Fibroblast of villous mesenchyme (primary cell): ENCODE measurements at regions not wholly inside any gene's neighbourhood (a gene's known extent, or its start where the extent isn't known, plus 50 kb on each side); places are given as distances from the start of the nearest gene placed in this dataset.

Source experiments
- DNase-seq: peaks from one replicate; pipeline ENCODE4 v3.0.0-alpha.2; 2010; ENCODE audit warnings: low read depth
- H3K4me3 ChIP-seq: 2 replicates; pipeline ENCODE4 v1.5.1; 2011; ENCODE audit warnings: low read depth, mild to moderate bottlenecking, low read length
- CTCF ChIP-seq: IDR thresholded peaks from 2 replicates; pipeline ENCODE4 v1.5.1; 2012; ENCODE audit warnings: low read depth, mild to moderate bottlenecking, low read length; ENCODE audit not compliant: insufficient read depth

GRCh38 chr4:41870035-41870434 lies 65.2 kb upstream of the TMEM33 start:
- DNase-seq, result no peak
- H3K4me3 ChIP-seq, result no peak overlapping the region
- TF ChIP-seq CTCF, result no peak

GRCh38 chr4:41866799-41867677 lies 68.2 kb upstream of the TMEM33 start:
- TF ChIP-seq CTCF, result no peak
- H3K4me3 ChIP-seq, result no peak overlapping the region
- DNase-seq, result no peak

GRCh38 chr4:41865981-41866798 lies 69.0 kb upstream of the TMEM33 start:
- no peak for TF ChIP-seq CTCF
- no peak for DNase-seq
- no peak overlapping the region for H3K4me3 ChIP-seq

GRCh38 chr4:41865306-41865980 lies 69.8 kb upstream of the TMEM33 start:
- H3K4me3 ChIP-seq, result no peak overlapping the region
- DNase-seq, result peak; percentile 10
- no peak for TF ChIP-seq CTCF

GRCh38 chr4:41859087-41859486 lies 76.1 kb upstream of the TMEM33 start:
- DNase-seq, result no peak
- no peak overlapping the region for H3K4me3 ChIP-seq
- TF ChIP-seq CTCF, result no peak

- no peak overlapping the region for H3K4me3 ChIP-seq
- TF ChIP-seq CTCF, result no peak
- DNase-seq, result no peak
These were observed 78.0 kb upstream of the TMEM33 start for GRCh38 chr4:41857226-41857641.
